NB4 (cell line): ENCODE measurements at regions not wholly inside any gene's neighbourhood (a gene's known extent, or its start where the extent isn't known, plus 50 kb on each side); places are given as distances from the start of the nearest gene placed in this dataset.

Experiments
- MYC ChIP-seq: IDR thresholded peaks from 2 replicates; pipeline ENCODE4 v1.6.1; 2011; ENCODE audit warnings: low read depth, low read length
- TF ChIP-seq, protein P1 (sequence below): IDR thresholded peaks from one replicate; pipeline ENCODE4 v1.5.1; 2012; ENCODE audit warnings: low read depth, low read length

DNA sequence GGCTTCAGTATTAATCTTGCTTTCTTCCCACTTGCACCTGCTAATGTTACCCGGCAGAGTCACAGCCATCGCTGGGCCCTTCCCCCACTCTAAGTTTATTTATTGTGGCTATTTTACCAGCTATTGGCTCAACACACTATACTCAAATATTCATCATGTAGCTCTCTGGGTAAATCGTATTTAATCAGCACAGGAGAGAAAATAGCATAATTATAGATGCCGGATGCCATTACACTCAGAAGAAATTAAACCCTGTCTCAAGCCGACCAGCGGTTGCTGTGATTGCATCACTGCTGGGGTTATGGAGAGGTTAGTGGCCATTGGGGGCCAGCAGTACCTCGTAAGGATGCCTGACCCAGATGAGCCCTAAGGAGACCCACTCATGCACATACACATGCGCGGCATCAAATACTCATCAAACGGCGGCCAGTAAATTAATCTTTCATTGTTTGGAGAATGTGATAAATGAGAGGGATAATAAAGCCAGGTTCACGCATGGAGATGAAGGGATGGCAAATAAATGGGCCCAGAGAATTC is 269.5 kb upstream of the ZFHX3 start:
- TF ChIP-seq, protein P1, sequence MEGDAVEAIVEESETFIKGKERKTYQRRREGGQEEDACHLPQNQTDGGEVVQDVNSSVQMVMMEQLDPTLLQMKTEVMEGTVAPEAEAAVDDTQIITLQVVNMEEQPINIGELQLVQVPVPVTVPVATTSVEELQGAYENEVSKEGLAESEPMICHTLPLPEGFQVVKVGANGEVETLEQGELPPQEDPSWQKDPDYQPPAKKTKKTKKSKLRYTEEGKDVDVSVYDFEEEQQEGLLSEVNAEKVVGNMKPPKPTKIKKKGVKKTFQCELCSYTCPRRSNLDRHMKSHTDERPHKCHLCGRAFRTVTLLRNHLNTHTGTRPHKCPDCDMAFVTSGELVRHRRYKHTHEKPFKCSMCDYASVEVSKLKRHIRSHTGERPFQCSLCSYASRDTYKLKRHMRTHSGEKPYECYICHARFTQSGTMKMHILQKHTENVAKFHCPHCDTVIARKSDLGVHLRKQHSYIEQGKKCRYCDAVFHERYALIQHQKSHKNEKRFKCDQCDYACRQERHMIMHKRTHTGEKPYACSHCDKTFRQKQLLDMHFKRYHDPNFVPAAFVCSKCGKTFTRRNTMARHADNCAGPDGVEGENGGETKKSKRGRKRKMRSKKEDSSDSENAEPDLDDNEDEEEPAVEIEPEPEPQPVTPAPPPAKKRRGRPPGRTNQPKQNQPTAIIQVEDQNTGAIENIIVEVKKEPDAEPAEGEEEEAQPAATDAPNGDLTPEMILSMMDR: no peak
- no peak for TF ChIP-seq MYC
